ENCODE measurements at regions not wholly inside any gene's neighbourhood (a gene's known extent, or its start where the extent isn't known, plus 50 kb on each side); places are given as distances from the start of the nearest gene placed in this dataset.

- H3K4me3 Mint-ChIP-seq, result no peak overlapping the region
- no peak overlapping the region for H3K27ac Mint-ChIP-seq
- TF ChIP-seq CTCF (IDR thresholded peaks at IDR 0.05), result no peak
- no peaks in the 10 kb centered on the region for H3K9me3 Mint-ChIP-seq
- peaks cover 15% of the 10 kb centered on the region for H3K27me3 Mint-ChIP-seq (ENCODE audit: low read depth, poor library complexity)
- DNase-seq, result no peak
- H3K4me1 Mint-ChIP-seq, result peaks cover 10% of the 10 kb centered on the region
- H3K36me3 Mint-ChIP-seq (ENCODE audit: low read depth), result no peaks in the 10 kb centered on the region
These were observed 965.2 kb downstream of the VRK1 start for GRCh38 chr14:97762386-97762785.

- no peak for TF ChIP-seq CTCF (IDR thresholded peaks at IDR 0.05)
- Mint-ChIP-seq H3K27ac (no peak overlapping the region), H3K4me3 (no peak overlapping the region), H3K27me3 (ENCODE audit: low read depth, poor library complexity) (peaks cover 8% of the 10 kb centered on the region), H3K36me3 (ENCODE audit: low read depth) (no peaks in the 10 kb centered on the region), H3K9me3 (no peaks in the 10 kb centered on the region), H3K4me1 (peaks cover 12% of the 10 kb centered on the region)
- DNase-seq, result no peak
These were observed 974.3 kb downstream of the VRK1 start for GRCh38 chr14:97771340-97772045.

- Mint-ChIP-seq H3K4me1 (peaks cover 12% of the 10 kb centered on the region), H3K27me3 (ENCODE audit: low read depth, poor library complexity) (peaks cover 17% of the 10 kb centered on the region), H3K9me3 (no peaks in the 10 kb centered on the region), H3K4me3 (no peak overlapping the region), H3K27ac (no peak overlapping the region), H3K36me3 (ENCODE audit: low read depth) (no peaks in the 10 kb centered on the region)
- DNase-seq, result no peak
- TF ChIP-seq CTCF (IDR thresholded peaks at IDR 0.05), result no peak
These were observed 976.4 kb downstream of the VRK1 start for GRCh38 chr14:97773598-97773997.

GRCh38 chr14:97776890-97777558, 979.8 kb downstream of the VRK1 start:
- Mint-ChIP-seq H3K4me1 (peaks cover 9% of the 10 kb centered on the region), H3K4me3 (no peak overlapping the region), H3K27me3 (ENCODE audit: low read depth, poor library complexity) (peaks cover 17% of the 10 kb centered on the region), H3K27ac (no peak overlapping the region), H3K36me3 (ENCODE audit: low read depth) (no peaks in the 10 kb centered on the region), H3K9me3 (no peaks in the 10 kb centered on the region)
- no peak for DNase-seq
- no peak for TF ChIP-seq CTCF (IDR thresholded peaks at IDR 0.05)

GRCh38 chr14:97777622-97778355, 980.6 kb downstream of the VRK1 start:
- Mint-ChIP-seq H3K4me3 (no peak overlapping the region), H3K9me3 (no peaks in the 10 kb centered on the region), H3K27me3 (ENCODE audit: low read depth, poor library complexity) (peaks cover 14% of the 10 kb centered on the region), H3K27ac (no peak overlapping the region), H3K36me3 (ENCODE audit: low read depth) (no peaks in the 10 kb centered on the region), H3K4me1 (peaks cover 9% of the 10 kb centered on the region)
- no peak for TF ChIP-seq CTCF (IDR thresholded peaks at IDR 0.05)
- DNase-seq, result no peak

Measured in nephron progenitor cell (in vitro differentiated cells).